IMR-90 (cell line): ENCODE measurements at regions not wholly inside any gene's neighbourhood (a gene's known extent, or its start where the extent isn't known, plus 50 kb on each side); places are given as distances from the start of the nearest gene placed in this dataset.

Experiments used
- ATAC-seq: fragments of 200-7000 bp; cut with Tn5 transposase; 2 replicates; pipeline ENCODE4 v1.9.1; 2020; ENCODE audit warnings: low read depth, mild to moderate bottlenecking, moderate library complexity
- BruUV-seq: library from RNA; stranded (reverse); fragments of 400-500 nt; replicated peaks from 2 replicates; lab custom pipeline; 2021; lab: Mats Ljungman, UMichigan
- CTCF ChIA-PET: fragments of 300-600 bp; formaldehyde crosslinking; extraction: SDS; loops from one replicate; lab custom pipeline; 2021; ENCODE audit warnings: antibody characterized with exemption; lab: Yijun Ruan, JAX
- POLR2A ChIA-PET: fragments of 300-600 bp; sonication (Branson Sonifier 250); formaldehyde crosslinking; loops from one replicate; lab custom pipeline; 2022; ENCODE audit warnings: antibody characterized with exemption; ENCODE audit not compliant: unreplicated experiment; lab: Charles Lee
- DNase-seq: peaks from one replicate; pipeline ENCODE4 v3.0.0; 2013
- H2AFZ ChIP-seq: replicated peaks from 2 replicates; pipeline ENCODE3; 2013; ENCODE audit warnings: low read length, mild to moderate bottlenecking; ENCODE audit not compliant: poor library complexity
- H2AK5ac ChIP-seq: 2 replicates; pipeline ENCODE4 v1.6.1; 2013; ENCODE audit warnings: low read depth, low read length, inconsistent platforms
- H2AK9ac ChIP-seq: replicated peaks from 2 replicates; pipeline ENCODE3; 2013; ENCODE audit warnings: mild to moderate bottlenecking, low read depth, low read length, moderate library complexity; ENCODE audit not compliant: poor library complexity
- H2BK120ac ChIP-seq: 2 replicates; pipeline ENCODE4 v1.6.1; 2013; ENCODE audit warnings: low read depth, low read length, inconsistent platforms
- H2BK15ac ChIP-seq: 3 replicates; pipeline ENCODE4 v1.6.1; 2013; ENCODE audit warnings: low read depth, low read length, inconsistent platforms
- H2BK20ac ChIP-seq: 2 replicates; pipeline ENCODE4 v1.6.1; 2013; ENCODE audit warnings: low read depth, mild to moderate bottlenecking, inconsistent platforms, low read length, moderate library complexity
- H2BK5ac ChIP-seq: 2 replicates; pipeline ENCODE4 v1.6.1; 2013; ENCODE audit warnings: mild to moderate bottlenecking, low read depth, low read length, inconsistent platforms; ENCODE audit not compliant: poor library complexity, severe bottlenecking
- H3K14ac ChIP-seq: replicated peaks from 2 replicates; pipeline ENCODE4 v1.6.1; 2013; ENCODE audit warnings: low read depth, low read length, inconsistent platforms
- H3K18ac ChIP-seq: 2 replicates; pipeline ENCODE4 v1.6.1; 2013; ENCODE audit warnings: low read depth, low read length, control low read depth
- H3K23ac ChIP-seq: 2 replicates; pipeline ENCODE4 v1.6.1; 2013; ENCODE audit warnings: low read depth, low read length, inconsistent platforms
- H3K27ac ChIP-seq: 2 replicates; pipeline ENCODE4 v1.5.1; 2013; ENCODE audit warnings: mild to moderate bottlenecking, control low read depth, low read length; ENCODE audit not compliant: insufficient read depth
- H3K27me3 ChIP-seq: 2 replicates; pipeline ENCODE4 v1.6.1; 2013; ENCODE audit warnings: low read length; ENCODE audit not compliant: control insufficient read depth, insufficient read depth
- H3K36me3 ChIP-seq: 2 replicates; pipeline ENCODE4 v1.6.1; 2013; ENCODE audit warnings: low read length, mixed read lengths; ENCODE audit not compliant: control insufficient read depth, insufficient read depth
- H3K4ac ChIP-seq: 2 replicates; pipeline ENCODE4 v1.6.1; 2013; ENCODE audit warnings: low read depth, low read length, inconsistent platforms
- H3K4me1 ChIP-seq: 2 replicates; pipeline ENCODE4 v1.6.1; 2013; ENCODE audit warnings: low read length, mixed read lengths; ENCODE audit not compliant: control insufficient read depth, insufficient read depth
- H3K4me2 ChIP-seq: 2 replicates; pipeline ENCODE4 v1.6.1; 2013; ENCODE audit warnings: low read depth, mild to moderate bottlenecking, control low read depth, low read length, moderate library complexity
- H3K4me3 ChIP-seq: 2 replicates; pipeline ENCODE4 v1.5.1; 2013; ENCODE audit warnings: low read depth, mild to moderate bottlenecking, control low read depth, low read length, moderate library complexity; ENCODE audit not compliant: insufficient read depth
- H3K56ac ChIP-seq: 2 replicates; pipeline ENCODE4 v1.6.1; 2013; ENCODE audit warnings: low read length, inconsistent platforms; ENCODE audit not compliant: insufficient read depth; ENCODE audit errors: extremely low read depth
- H3K79me1 ChIP-seq, 2 experiments: 2 replicates each; pipeline ENCODE4 v1.6.1; 2013; ENCODE audit warnings: low read length in 2 of 2, inconsistent platforms in 1 of 2, low read depth in 1 of 2
- H3K9ac ChIP-seq: 2 replicates; pipeline ENCODE4 v1.6.1; 2013; ENCODE audit warnings: low read depth, low read length, control low read depth
- H3K9me1 ChIP-seq: 2 replicates; pipeline ENCODE4 v1.6.1; 2013; ENCODE audit warnings: low read length, inconsistent platforms; ENCODE audit not compliant: insufficient read depth
- H3K9me3 ChIP-seq: 2 replicates; pipeline ENCODE4 v1.6.1; 2013; ENCODE audit warnings: low read length; ENCODE audit not compliant: control insufficient read depth, insufficient read depth
- H4K20me1 ChIP-seq: 2 replicates; pipeline ENCODE4 v1.6.1; 2013; ENCODE audit warnings: low read length, inconsistent platforms; ENCODE audit not compliant: insufficient read depth
- H4K5ac ChIP-seq: 2 replicates; pipeline ENCODE4 v1.6.1; 2013; ENCODE audit warnings: mild to moderate bottlenecking, low read depth, low read length, control low read depth
- H4K8ac ChIP-seq, 2 experiments: 2 replicates each; pipeline ENCODE4 v1.6.1; 2013; ENCODE audit warnings: low read depth in 2 of 2, low read length in 2 of 2, control low read depth in 1 of 2, inconsistent platforms in 1 of 2
- H4K91ac ChIP-seq: 2 replicates; pipeline ENCODE4 v1.6.1; 2013; ENCODE audit warnings: low read depth, low read length, inconsistent platforms; ENCODE audit not compliant: insufficient read depth
- BHLHE40 ChIP-seq: fragments of 150-350 bp; IDR thresholded peaks from 2 replicates; pipeline ENCODE4 v1.6.1; 2016; ENCODE audit warnings: mild to moderate bottlenecking, low read depth, low read length
- CEBPB ChIP-seq: IDR thresholded peaks from 2 replicates; pipeline ENCODE4 v1.6.1; 2012; ENCODE audit warnings: low read depth, low read length, improper control_type of control experiment
- CHD1 ChIP-seq: IDR thresholded peaks from 2 replicates; pipeline ENCODE4 v1.6.1; 2012; ENCODE audit warnings: low read depth, low read length, improper control_type of control experiment
- FOS ChIP-seq: fragments of 150-350 bp; IDR thresholded peaks from 2 replicates; pipeline ENCODE4 v1.6.1; 2016; ENCODE audit warnings: low read depth, low read length
- MAFK ChIP-seq: IDR thresholded peaks from 2 replicates; pipeline ENCODE4 v1.6.1; 2012; ENCODE audit warnings: low read depth, low read length, improper control_type of control experiment
- MAZ ChIP-seq: IDR thresholded peaks from 2 replicates; pipeline ENCODE4 v1.6.1; 2012; ENCODE audit warnings: low read depth, mild to moderate bottlenecking, low read length, improper control_type of control experiment, moderate library complexity, borderline replicate concordance
- MXI1 ChIP-seq: IDR thresholded peaks from 2 replicates; pipeline ENCODE4 v1.6.1; 2012; ENCODE audit warnings: low read depth, mild to moderate bottlenecking, low read length, moderate library complexity, borderline replicate concordance
- NFE2L2 ChIP-seq: fragments of 150-350 bp; IDR thresholded peaks from 2 replicates; pipeline ENCODE4 v1.6.1; 2016; ENCODE audit warnings: low read depth, mild to moderate bottlenecking, low read length
- POLR2A ChIP-seq: IDR thresholded peaks from 2 replicates; pipeline ENCODE4 v1.6.1; 2012; ENCODE audit warnings: mild to moderate bottlenecking, low read depth, low read length
- RAD21 ChIP-seq: IDR thresholded peaks from 2 replicates; pipeline ENCODE4 v1.6.1; 2012; ENCODE audit warnings: low read length, improper control_type of control experiment
- RCOR1 ChIP-seq: IDR thresholded peaks from 2 replicates; pipeline ENCODE4 v1.6.1; 2012; ENCODE audit warnings: mild to moderate bottlenecking, low read length, improper control_type of control experiment; ENCODE audit not compliant: insufficient replicate concordance
- RFX5 ChIP-seq: IDR thresholded peaks from 2 replicates; pipeline ENCODE4 v1.8.0; 2012; ENCODE audit warnings: low read depth, mild to moderate bottlenecking, low read length, moderate library complexity
- SMC3 ChIP-seq: fragments of 150-350 bp; IDR thresholded peaks from 2 replicates; pipeline ENCODE4 v1.6.1; 2016; ENCODE audit warnings: low read depth, mild to moderate bottlenecking, antibody characterized with exemption, low read length, moderate library complexity
- USF2 ChIP-seq: fragments of 150-350 bp; IDR thresholded peaks from 2 replicates; pipeline ENCODE4 v1.6.1; 2017; ENCODE audit warnings: mild to moderate bottlenecking, antibody characterized with exemption, low read length, low read depth
- WGBS, 2 experiments: methylation state at CpG; one replicate each; pipeline versions ENCODE4 v1.1.5 to v1.1.7; 2013; ENCODE audit warnings: missing lambda C conversion rate in 2 of 2; ENCODE audit not compliant: insufficient read length in 1 of 2; ENCODE audit errors: extremely low coverage in 2 of 2; 5-methylcytosine and 5-hydroxymethylcytosine counted together
- dilution Hi-C: fragments of 300-500 bp; cut with HindIII; formaldehyde crosslinking; loops from one replicate; pipeline ENCODE4 v1.14.3; 2018; ENCODE audit warnings: low sequenced_read_pairs; ENCODE audit not compliant: unreplicated experiment
- in situ Hi-C: fragments of 300-500 bp; cut with MboI; formaldehyde crosslinking; loops from 3 replicates; pipeline ENCODE4 v1.14.3; 2019; ENCODE audit warnings: low sequenced_read_pairs, inconsistent platforms, mixed read lengths
- intact Hi-C: fragments of 100-400 bp; cut with micrococcal nuclease; formaldehyde crosslinking; loops from 2 replicates; pipeline ENCODE4 v1.10.0; 2022
- TF ChIP-seq, protein P1 (sequence below): conservative IDR thresholded peaks from 2 replicates; pipeline ENCODE4 v1.5.1; 2012; ENCODE audit warnings: mild to moderate bottlenecking, low read depth, low read length, improper control_type of control experiment
- TF ChIP-seq, protein P2 (sequence below): fragments of 150-350 bp; IDR thresholded peaks from 2 replicates; pipeline ENCODE4 v1.6.1; 2016; ENCODE audit warnings: low read depth, mild to moderate bottlenecking, low read length, moderate library complexity, borderline replicate concordance

- in situ Hi-C loops: no loop called here
- POLR2A ChIA-PET: no interaction called here
These were observed 548.9 kb upstream of the SYT4 start for GRCh38 chr18:43826215-43826614.

More at GRCh38 chr18:43826215-43826614, 548.9 kb upstream of the SYT4 start:
- Histone ChIP-seq H3K4me3 (no peak overlapping the region), H3K4ac (no peak overlapping the region), H3K4me2 (no peak overlapping the region), H3K18ac (no peak overlapping the region), H3K9me3 (no peaks in the 10 kb centered on the region), H2BK120ac (no peak overlapping the region), H3K23ac (no peak overlapping the region), H3K27ac (no peak overlapping the region), H2AK9ac (no peak overlapping the region), H3K14ac (no peak overlapping the region), H4K8ac (no peak overlapping the region), H3K27me3 (no peaks in the 10 kb centered on the region), H4K20me1 (no peaks in the 10 kb centered on the region), H3K9me1 (no peaks in the 10 kb centered on the region), H2AK5ac (no peak overlapping the region), H3K56ac (no peak overlapping the region), H2BK5ac (no peak overlapping the region), H3K9ac (no peak overlapping the region), H2AFZ (no peak overlapping the region), H3K4me1 (no peaks in the 10 kb centered on the region), H2BK20ac (no peak overlapping the region), H2BK15ac (no peak overlapping the region), H3K36me3 (no peaks in the 10 kb centered on the region), H3K79me1 (no peaks in the 10 kb centered on the region), H4K91ac (no peak overlapping the region), H4K5ac (no peak overlapping the region)
- no peak for ATAC-seq
- intact Hi-C loops (no loop called here), dilution Hi-C loops (no loop called here)
- TF ChIP-seq POLR2A (no peak), USF2 (no peak), SMC3 (no peak), BHLHE40 (no peak), RAD21 (no peak), FOS (no peak), RCOR1 (no peak), MXI1 (no peak), MAZ (no peak), RFX5 (no peak), CHD1 (no peak), NFE2L2 (no peak), MAFK (no peak), CEBPB (no peak)
- TF ChIP-seq, protein P1, sequence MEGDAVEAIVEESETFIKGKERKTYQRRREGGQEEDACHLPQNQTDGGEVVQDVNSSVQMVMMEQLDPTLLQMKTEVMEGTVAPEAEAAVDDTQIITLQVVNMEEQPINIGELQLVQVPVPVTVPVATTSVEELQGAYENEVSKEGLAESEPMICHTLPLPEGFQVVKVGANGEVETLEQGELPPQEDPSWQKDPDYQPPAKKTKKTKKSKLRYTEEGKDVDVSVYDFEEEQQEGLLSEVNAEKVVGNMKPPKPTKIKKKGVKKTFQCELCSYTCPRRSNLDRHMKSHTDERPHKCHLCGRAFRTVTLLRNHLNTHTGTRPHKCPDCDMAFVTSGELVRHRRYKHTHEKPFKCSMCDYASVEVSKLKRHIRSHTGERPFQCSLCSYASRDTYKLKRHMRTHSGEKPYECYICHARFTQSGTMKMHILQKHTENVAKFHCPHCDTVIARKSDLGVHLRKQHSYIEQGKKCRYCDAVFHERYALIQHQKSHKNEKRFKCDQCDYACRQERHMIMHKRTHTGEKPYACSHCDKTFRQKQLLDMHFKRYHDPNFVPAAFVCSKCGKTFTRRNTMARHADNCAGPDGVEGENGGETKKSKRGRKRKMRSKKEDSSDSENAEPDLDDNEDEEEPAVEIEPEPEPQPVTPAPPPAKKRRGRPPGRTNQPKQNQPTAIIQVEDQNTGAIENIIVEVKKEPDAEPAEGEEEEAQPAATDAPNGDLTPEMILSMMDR: no peak
- TF ChIP-seq, protein P2, sequence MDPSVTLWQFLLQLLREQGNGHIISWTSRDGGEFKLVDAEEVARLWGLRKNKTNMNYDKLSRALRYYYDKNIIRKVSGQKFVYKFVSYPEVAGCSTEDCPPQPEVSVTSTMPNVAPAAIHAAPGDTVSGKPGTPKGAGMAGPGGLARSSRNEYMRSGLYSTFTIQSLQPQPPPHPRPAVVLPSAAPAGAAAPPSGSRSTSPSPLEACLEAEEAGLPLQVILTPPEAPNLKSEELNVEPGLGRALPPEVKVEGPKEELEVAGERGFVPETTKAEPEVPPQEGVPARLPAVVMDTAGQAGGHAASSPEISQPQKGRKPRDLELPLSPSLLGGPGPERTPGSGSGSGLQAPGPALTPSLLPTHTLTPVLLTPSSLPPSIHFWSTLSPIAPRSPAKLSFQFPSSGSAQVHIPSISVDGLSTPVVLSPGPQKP: no peak
- BruUV-seq: no TSS peak
- CTCF ChIA-PET: no interaction called here
- DNase-seq: no peak
- no CpG with 5 or more reads among the region's 1 CpG for WGBS, 2 experiments
